ENCODE measurements at regions not wholly inside any gene's neighbourhood (a gene's known extent, or its start where the extent isn't known, plus 50 kb on each side); places are given as distances from the start of the nearest gene placed in this dataset.

GRCh38 chr18:26783170-26783569, 82.3 kb downstream of the AQP4 start:
- TF ChIP-seq CTCF (conservative IDR thresholded peaks at IDR 0.05 in 1 of 2, IDR thresholded peaks at IDR 0.05 in 1 of 2; ENCODE audit: low read depth in 1 of 2, low read length in 2 of 2) (no peak), EZH2 (IDR thresholded peaks at IDR 0.05; ENCODE audit: low read length, missing control alignments) (no peak)

Data from fibroblast of lung (primary cell).